Vagina (tissue), 2 donors: ENCODE measurements at regions not wholly inside any gene's neighbourhood (a gene's known extent, or its start where the extent isn't known, plus 50 kb on each side); places are given as distances from the start of the nearest gene placed in this dataset.

ENCODE experiments used
- POLR2A ChIP-seq, 2 donors: fragments of 450-650 bp; IDR thresholded peaks; one replicate each; pipeline ENCODE4 v1.6.1; 2017; ENCODE audit warnings: antibody characterized with exemption in 2 of 2, mild to moderate bottlenecking in 2 of 2, moderate library complexity in 2 of 2
- POLR2AphosphoS5 ChIP-seq, 2 donors: sonication (generic); formaldehyde crosslinking; IDR thresholded peaks; one replicate each; pipeline ENCODE4 v1.9.0; 2017; ENCODE audit warnings: antibody characterized with exemption in 2 of 2, mild to moderate bottlenecking in 2 of 2, low read depth in 1 of 2; ENCODE audit not compliant: insufficient read depth in 1 of 2
- TF ChIP-seq, protein P1 (sequence below), 3 experiments: fragments of 450-650 bp in 2 of 3; fragments of 200-600 bp in 1 of 3; sonication (generic) in 1 of 3; IDR thresholded peaks; one replicate each; pipeline ENCODE4 v1.5.1; 2017 to 2019; ENCODE audit warnings: antibody characterized with exemption in 3 of 3, mild to moderate bottlenecking in 2 of 3, moderate library complexity in 2 of 3

DNA sequence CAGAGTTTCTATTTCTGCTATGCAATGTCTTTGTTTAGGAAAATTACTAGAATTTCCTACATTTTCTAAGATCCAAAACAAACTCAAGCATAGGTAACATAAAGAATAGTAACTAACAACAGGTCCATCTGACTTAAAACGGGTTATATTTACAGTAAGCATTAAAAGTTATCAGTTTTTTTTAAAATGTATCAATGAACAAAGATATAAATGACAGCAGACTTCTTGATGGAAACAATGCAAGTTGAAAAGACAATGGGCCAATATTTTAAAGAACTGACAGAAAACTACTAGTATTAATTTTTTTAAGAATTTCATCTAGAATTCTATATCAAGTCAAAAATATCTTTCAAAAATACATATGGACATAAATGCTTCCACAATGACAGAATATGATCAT, 367.1 kb upstream of the MGAT4C start:
- TF ChIP-seq POLR2A (IDR thresholded peaks at IDR 0.05), result no peak
- TF ChIP-seq, protein P1, sequence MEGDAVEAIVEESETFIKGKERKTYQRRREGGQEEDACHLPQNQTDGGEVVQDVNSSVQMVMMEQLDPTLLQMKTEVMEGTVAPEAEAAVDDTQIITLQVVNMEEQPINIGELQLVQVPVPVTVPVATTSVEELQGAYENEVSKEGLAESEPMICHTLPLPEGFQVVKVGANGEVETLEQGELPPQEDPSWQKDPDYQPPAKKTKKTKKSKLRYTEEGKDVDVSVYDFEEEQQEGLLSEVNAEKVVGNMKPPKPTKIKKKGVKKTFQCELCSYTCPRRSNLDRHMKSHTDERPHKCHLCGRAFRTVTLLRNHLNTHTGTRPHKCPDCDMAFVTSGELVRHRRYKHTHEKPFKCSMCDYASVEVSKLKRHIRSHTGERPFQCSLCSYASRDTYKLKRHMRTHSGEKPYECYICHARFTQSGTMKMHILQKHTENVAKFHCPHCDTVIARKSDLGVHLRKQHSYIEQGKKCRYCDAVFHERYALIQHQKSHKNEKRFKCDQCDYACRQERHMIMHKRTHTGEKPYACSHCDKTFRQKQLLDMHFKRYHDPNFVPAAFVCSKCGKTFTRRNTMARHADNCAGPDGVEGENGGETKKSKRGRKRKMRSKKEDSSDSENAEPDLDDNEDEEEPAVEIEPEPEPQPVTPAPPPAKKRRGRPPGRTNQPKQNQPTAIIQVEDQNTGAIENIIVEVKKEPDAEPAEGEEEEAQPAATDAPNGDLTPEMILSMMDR (IDR thresholded peaks at IDR 0.05), result no peak
- TF ChIP-seq POLR2AphosphoS5 (IDR thresholded peaks at IDR 0.05; ENCODE audit: insufficient read depth in 1 of 2, low read depth in 1 of 2), result no peak
